Right lobe of liver (tissue), 6 donors: ENCODE measurements at regions not wholly inside any gene's neighbourhood (a gene's known extent, or its start where the extent isn't known, plus 50 kb on each side); places are given as distances from the start of the nearest gene placed in this dataset.

ENCODE experiments used
- ATAC-seq, 4 donors: fragments of 200-7000 bp; cut with Tn5 transposase; one replicate each; pipeline ENCODE4 v1.9.1; 2020; ENCODE audit warnings: mild to moderate bottlenecking in 4 of 4, moderate library complexity in 4 of 4
- DNase-seq, 3 donors: peaks; one replicate each; pipeline ENCODE4 v3.0.0-alpha.2; 2020
- H3K27ac ChIP-seq, 3 donors: fragments of 200-600 bp; one replicate each; pipeline ENCODE4 v1.8.0; 2022
- H3K27me3 ChIP-seq, 2 donors: fragments of 200-600 bp; one replicate each; pipeline ENCODE4 v1.8.0; 2022
- H3K36me3 ChIP-seq, 4 donors: fragments of 200-600 bp; sonication (generic) in 1 of 4; one replicate each; pipeline versions ENCODE4 v1.5.1 to v1.8.0; 2017 to 2022; ENCODE audit warnings: control low read depth in 1 of 4
- H3K4me1 ChIP-seq, 4 donors: fragments of 200-600 bp; sonication (generic) in 1 of 4; one replicate each; pipeline versions ENCODE4 v1.5.1 to v1.8.0; 2017 to 2022; ENCODE audit warnings: control low read depth in 1 of 4
- H3K4me3 ChIP-seq, 3 donors: fragments of 200-600 bp; one replicate each; pipeline ENCODE4 v1.8.0; 2022
- H3K9me3 ChIP-seq, 4 donors: fragments of 200-600 bp; sonication (generic) in 1 of 4; one replicate each; pipeline versions ENCODE4 v1.5.1 to v1.8.0; 2017 to 2022; ENCODE audit warnings: control low read depth in 1 of 4
- CTCF ChIP-seq, 4 donors: fragments of 200-600 bp in 3 of 4; fragments of 450-650 bp in 1 of 4; IDR thresholded peaks; one replicate each; pipeline versions ENCODE4 v1.5.1 to v1.8.0; 2016 to 2022; ENCODE audit warnings: antibody characterized with exemption in 4 of 4, mild to moderate bottlenecking in 2 of 4
- POLR2A ChIP-seq: fragments of 450-650 bp; IDR thresholded peaks from one replicate; pipeline ENCODE4 v1.6.1; 2017; ENCODE audit warnings: antibody characterized with exemption, mild to moderate bottlenecking
- WGBS: methylation state at CpG from one replicate; pipeline ENCODE4 v1.1.6; 2018; ENCODE audit warnings: low coverage, low lambda C conversion rate; ENCODE audit not compliant: insufficient coverage; ENCODE audit errors: missing lambda C conversion rate; 5-methylcytosine and 5-hydroxymethylcytosine counted together
- intact Hi-C, 2 donors: fragments of 100-400 bp; cut with DNase I; formaldehyde crosslinking; loops; one replicate each; pipeline versions ENCODE4 v1.11.2 to v1.14.1; 2022
- donor health status: DM: no; HTN: yes; CAD: no.
- donor health status: DM: no; HTN: no; CAD: no.
- donor health status: DM: no; HTN: no; CAD: no.
- donor health status: DM: no; HTN: yes; CAD: no.
- donor health status: DM: no; HTN: yes; CAD: no.

- Histone ChIP-seq H3K4me1 (no peaks in the 10 kb centered on the region), H3K27me3 (no peaks in the 10 kb centered on the region), H3K27ac (no peak overlapping the region), H3K36me3 (no peaks in the 10 kb centered on the region), H3K4me3 (no peak overlapping the region), H3K9me3 (peaks cover 0 to 3% (median 0%) of the 10 kb centered on the region in 4 donors)
- intact Hi-C loops = no loop called here
- no peak for ATAC-seq
- DNase-seq = no peak
- 61% methylated on average over 8 of the region's 14 CpGs for WGBS
- TF ChIP-seq POLR2A (no peak), CTCF (IDR thresholded peaks at IDR 0.05) (no peak)
These were observed 395.0 kb downstream of the ZNF516 start for GRCh38 chr18:76099931-76100457.

DNA sequence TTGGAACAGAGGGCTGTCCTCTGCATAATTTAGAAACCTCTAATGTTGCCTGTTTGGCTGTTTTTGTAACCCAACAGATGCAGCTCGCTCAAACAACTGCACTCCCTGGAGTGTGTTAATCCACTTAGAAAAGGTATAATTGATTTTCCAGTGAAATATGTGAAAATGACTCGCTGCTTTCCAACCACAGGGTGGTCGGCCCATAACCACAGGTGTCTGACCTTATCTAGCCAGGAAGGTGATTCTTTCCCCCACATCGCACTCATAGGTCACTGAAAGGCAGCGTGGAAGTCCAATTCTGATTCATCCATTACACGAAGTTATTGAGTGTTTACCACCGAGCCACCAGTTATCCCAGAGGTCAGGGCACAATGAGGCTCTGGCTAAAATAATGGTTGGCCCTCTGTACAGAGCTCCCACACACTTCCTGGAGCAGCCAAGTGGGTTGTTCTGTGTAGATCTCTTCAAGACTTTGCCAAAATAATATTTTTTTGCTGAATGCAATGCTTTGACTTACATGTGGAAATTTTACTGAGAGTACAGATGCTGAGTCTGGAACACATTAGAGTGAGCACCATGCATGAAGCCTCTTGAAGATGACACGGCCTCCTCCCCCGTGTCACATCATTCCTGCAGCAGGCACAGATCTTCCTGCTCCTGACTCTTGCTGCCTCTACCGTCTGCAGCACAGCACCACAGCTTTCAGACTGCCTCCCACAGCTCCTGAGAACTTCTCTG lies 396.2 kb downstream of the ZNF516 start:
- ATAC-seq = peak in 1 of 4 donors; percentile 16
- no peaks in the 10 kb centered on the region for H3K4me1 ChIP-seq
- TF ChIP-seq CTCF (IDR thresholded peaks at IDR 0.05) (no peak), POLR2A (no peak)
- intact Hi-C loops = no loop called here
- H3K27me3 ChIP-seq = no peaks in the 10 kb centered on the region
- 36% methylated on average over 6 of the region's 10 CpGs for WGBS
- peaks cover 0 to under 1% (median 0%) of the 10 kb centered on the region in 4 donors for H3K9me3 ChIP-seq
- no peak for DNase-seq
- H3K27ac ChIP-seq = no peak overlapping the region
- no peak overlapping the region for H3K4me3 ChIP-seq
- no peaks in the 10 kb centered on the region for H3K36me3 ChIP-seq

DNA sequence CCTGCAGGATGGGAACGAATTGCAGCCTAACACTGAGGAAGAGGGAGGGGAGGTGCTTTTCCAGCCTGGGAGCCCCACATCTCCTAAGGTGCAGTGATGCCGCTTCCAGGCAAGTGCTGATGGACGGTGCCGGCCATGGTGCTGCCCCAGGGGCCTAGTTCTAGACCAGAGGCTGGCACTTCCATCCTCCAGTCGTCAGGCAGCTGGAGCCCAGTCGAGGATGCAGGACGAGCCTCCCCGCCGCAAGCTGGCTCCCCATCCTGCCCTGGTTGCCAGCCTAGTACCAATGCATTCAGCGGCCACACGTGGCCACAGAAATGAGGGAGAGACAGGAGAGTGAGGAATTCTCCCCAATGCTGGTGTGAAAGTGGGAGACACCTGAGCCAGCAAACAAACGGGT lies 413.5 kb downstream of the ZNF516 start:
- 23% methylated on average over 3 of the region's 12 CpGs for WGBS
- no peaks in the 10 kb centered on the region for H3K27me3 ChIP-seq
- DNase-seq (no peak), ATAC-seq (no peak)
- no peaks in the 10 kb centered on the region for H3K9me3 ChIP-seq
- no peaks in the 10 kb centered on the region for H3K36me3 ChIP-seq
- no peaks in the 10 kb centered on the region for H3K4me1 ChIP-seq
- H3K4me3 ChIP-seq = no peak overlapping the region
- intact Hi-C loops = no loop called here
- no peak overlapping the region for H3K27ac ChIP-seq
- no peak for TF ChIP-seq CTCF (IDR thresholded peaks at IDR 0.05)
- no peak for TF ChIP-seq POLR2A

GRCh38 chr18:76080430-76080829 lies 414.6 kb downstream of the ZNF516 start:
- TF ChIP-seq POLR2A (no peak), CTCF (IDR thresholded peaks at IDR 0.05) (no peak)
- Histone ChIP-seq H3K27me3 (no peaks in the 10 kb centered on the region), H3K9me3 (no peaks in the 10 kb centered on the region), H3K4me3 (no peak overlapping the region), H3K36me3 (no peaks in the 10 kb centered on the region), H3K27ac (no peak overlapping the region), H3K4me1 (no peaks in the 10 kb centered on the region)
- DNase-seq (no peak), ATAC-seq (no peak)
- intact Hi-C loops = no loop called here
- 48% methylated on average over 7 of the region's 9 CpGs for WGBS
